ENCODE measurements at regions not wholly inside any gene's neighbourhood (a gene's known extent, or its start where the extent isn't known, plus 50 kb on each side); places are given as distances from the start of the nearest gene placed in this dataset.

- no peak for DNase-seq (ENCODE audit: low read depth in 3 of 3, low spot score in 1 of 3)
These were observed 322.5 kb downstream of the EN1 start for GRCh38 chr2:118524911-118525310.

DNA sequence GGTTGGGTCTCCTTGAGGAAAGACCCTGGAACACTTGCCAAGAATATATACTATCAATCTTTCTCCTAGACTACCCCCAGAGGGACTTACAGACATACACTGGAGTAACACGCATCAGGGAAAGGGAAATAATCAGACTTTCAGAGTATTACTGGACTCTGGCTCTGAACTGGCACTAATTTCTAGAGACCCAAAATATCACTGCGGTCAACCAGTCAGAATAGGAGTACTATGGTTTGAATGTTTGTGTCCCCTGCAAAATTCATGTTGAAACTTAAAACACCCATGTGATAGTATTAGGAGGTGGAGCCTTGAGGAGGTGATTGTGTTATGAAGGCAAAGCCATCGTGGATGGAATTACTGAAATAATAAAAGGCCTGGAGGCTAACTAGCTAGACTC lies 323.7 kb downstream of the EN1 start:
- DNase-seq (ENCODE audit: low read depth in 3 of 3, low spot score in 1 of 3) = no peak

- no peak for DNase-seq (ENCODE audit: low read depth in 3 of 3, low spot score in 1 of 3)
These were observed 325.5 kb downstream of the EN1 start for GRCh38 chr2:118521960-118522359.

DNA sequence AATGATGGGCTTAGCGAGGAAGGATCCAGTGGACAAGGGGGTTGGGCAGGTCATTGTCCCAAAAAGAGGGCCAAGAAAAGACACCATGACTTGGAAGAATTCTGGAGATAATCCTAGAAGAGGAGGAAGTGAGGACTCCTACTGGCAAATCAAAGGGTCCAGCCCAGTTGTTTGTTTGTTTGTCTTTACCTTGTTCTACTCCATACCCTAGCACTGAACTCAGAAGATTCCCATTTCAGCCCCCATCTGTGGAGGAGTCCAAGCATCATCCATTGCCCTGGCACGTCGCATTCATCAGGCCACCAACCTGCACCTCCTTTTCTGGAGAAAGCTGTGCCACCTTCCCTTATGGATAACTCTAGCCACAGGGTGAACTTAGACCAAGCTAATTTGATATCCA lies 326.2 kb downstream of the EN1 start:
- DNase-seq (ENCODE audit: low read depth in 3 of 3, low spot score in 1 of 3) = no peak

DNA sequence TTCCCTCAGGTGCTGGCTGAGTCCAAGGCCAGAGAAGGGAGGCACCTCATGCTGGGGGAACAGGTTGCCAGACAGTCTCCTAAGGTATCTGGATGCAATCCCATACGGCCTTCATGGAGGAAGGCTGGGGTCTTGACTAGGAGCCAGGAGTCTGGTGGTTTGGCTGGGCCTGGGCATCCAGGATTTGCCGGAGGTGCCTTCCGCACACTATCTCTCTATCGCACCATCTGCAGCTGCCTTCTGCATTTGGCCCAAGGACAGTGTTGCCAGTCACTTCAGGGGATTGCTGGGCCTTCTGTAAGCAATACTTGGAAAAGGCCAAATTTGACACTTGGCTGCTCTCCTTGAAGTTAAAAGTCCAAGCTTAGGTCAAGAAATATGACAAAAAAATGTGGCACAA lies 327.2 kb downstream of the EN1 start:
- DNase-seq (ENCODE audit: low read depth in 3 of 3, low spot score in 1 of 3) = no peak

GRCh38 chr2:118519511-118519910 lies 327.9 kb downstream of the EN1 start:
- no peak for DNase-seq (ENCODE audit: low read depth in 3 of 3, low spot score in 1 of 3)

- no peak for DNase-seq (ENCODE audit: low read depth in 3 of 3, low spot score in 1 of 3)
These were observed 336.6 kb downstream of the EN1 start for GRCh38 chr2:118510807-118511206.

- no peak for DNase-seq (ENCODE audit: low read depth in 3 of 3, low spot score in 1 of 3)
These were observed 338.0 kb downstream of the EN1 start for GRCh38 chr2:118509319-118510004.

DNA sequence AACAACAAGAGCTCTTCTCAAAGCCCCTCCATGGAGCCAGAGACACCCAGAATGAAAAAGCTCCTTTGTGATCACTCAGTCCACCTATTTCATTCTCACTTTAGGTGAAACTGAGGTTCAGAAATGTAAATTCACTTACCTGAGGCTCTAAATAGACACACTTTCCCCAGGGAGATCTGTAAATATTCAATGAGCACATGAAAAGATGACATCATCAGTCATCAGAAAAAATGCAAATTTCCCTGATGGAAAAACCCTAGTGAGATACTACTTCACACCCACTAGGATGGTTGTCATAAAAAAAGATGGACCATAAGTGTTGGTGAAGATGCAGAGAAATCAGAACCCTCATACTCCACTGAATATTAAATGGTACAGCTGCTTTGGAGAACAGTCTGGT lies 339.2 kb downstream of the EN1 start:
- DNase-seq (ENCODE audit: low read depth in 3 of 3, low spot score in 1 of 3) = no peak

GRCh38 chr2:118505436-118505835 lies 342.0 kb downstream of the EN1 start:
- DNase-seq (ENCODE audit: low read depth in 3 of 3, low spot score in 1 of 3) = no peak

- no peak for DNase-seq (ENCODE audit: low read depth in 3 of 3, low spot score in 1 of 3)
These were observed 345.3 kb downstream of the EN1 start for GRCh38 chr2:118502106-118502505.

- DNase-seq (ENCODE audit: low read depth in 3 of 3, low spot score in 1 of 3) = no peak
These were observed 348.5 kb downstream of the EN1 start for GRCh38 chr2:118498943-118499342.

DNA sequence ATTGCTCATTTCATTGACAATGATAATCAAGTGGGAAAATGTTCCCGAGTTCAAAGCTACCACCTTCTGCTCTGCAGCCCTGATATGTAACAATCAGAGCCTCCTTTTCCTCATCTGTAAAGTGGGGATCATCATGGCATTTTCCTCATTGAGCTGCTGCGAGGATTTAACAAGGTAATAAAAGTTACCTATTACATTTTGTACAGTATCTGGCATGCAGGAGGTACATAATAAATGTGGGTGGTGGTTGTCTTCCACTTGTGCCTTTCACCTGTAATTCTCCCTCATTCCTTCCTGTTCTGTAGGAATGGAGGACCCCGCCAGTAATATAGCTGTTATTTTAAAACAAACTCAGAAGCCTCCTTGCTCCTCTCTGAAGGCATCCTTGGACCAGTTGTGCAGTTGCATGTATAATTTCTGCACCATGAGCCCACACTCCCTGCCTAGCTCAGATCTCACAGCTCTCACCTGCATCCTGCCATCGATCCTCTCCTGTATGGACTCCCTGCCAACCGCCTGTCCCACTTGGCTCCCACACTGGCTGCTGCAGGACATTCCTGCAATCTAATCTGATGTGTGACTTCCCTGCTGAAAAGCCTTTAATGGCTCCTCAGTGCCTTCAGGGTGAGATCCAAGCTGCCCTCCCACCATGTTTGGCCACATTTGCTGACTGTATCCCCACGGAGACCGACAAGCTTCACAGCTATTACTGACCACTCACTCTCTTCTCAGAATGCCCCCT lies 350.4 kb downstream of the EN1 start:
- no peak for DNase-seq (ENCODE audit: low read depth in 3 of 3, low spot score in 1 of 3)

DNA sequence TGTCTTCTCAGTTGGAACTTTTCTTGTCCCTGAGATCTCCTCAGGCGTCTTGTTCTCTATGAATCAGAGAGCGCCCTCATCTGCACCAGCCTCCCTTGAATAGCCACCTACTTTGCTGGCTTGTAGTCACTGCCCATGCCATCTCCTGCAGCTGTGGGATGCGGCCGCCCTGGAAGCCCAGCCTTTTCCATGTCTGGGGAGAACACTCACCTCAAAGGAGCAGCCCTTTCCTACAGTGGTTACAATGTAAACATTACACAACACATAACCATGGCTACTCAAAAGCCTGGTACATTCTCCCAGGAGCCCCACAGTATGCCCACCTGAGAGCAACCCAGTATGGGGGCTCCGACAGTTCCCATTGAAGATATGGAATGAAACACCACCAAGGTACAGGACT lies 351.0 kb downstream of the EN1 start:
- DNase-seq (ENCODE audit: low read depth in 3 of 3, low spot score in 1 of 3) = no peak

GRCh38 chr2:118495290-118495689 lies 352.2 kb downstream of the EN1 start:
- DNase-seq (ENCODE audit: low read depth in 3 of 3, low spot score in 1 of 3) = no peak

DNA sequence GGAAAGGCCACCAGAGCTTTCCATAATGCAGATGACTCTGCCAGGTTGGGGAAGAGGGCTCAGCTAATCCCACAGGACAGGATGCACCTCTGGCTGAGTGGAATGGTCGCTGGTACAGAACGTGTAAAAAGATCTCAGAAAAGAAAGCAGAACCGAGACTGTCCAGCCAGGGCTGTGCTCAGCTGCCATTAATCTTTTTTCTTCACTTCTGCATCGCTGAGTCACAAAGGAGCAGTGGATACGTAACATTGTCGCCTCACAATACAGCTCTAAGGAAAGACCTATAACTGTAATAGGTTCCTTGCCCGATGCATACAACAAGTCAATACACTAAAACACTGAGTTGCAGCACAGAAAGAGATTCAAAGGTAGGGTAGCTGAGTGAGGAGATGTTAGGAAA lies 354.2 kb downstream of the EN1 start:
- DNase-seq (ENCODE audit: low read depth in 3 of 3, low spot score in 1 of 3) = no peak

- no peak for DNase-seq (ENCODE audit: low read depth in 3 of 3, low spot score in 1 of 3)
These were observed 355.1 kb downstream of the EN1 start for GRCh38 chr2:118492335-118492734.

DNA sequence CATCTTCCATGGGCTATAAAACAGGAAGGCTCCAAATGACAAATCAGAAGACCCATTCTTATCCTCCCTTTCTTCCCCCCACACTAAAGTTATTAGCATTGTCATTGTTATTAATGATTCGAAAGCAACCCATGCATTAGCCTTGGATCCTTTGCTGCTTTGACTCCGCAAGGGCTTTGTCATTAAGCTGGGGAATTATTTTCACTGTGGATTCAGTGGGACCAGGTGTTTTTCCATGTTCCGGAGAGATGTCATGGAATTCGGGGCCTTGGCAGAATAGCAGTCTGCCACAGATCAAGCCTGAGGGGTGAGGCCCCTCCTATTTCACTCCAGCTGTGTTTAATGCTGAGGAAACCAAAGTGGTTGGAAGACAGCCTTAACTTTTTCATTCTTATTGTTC lies 357.1 kb downstream of the EN1 start:
- no peak for DNase-seq (ENCODE audit: low read depth in 3 of 3, low spot score in 1 of 3)

- no peak for DNase-seq (ENCODE audit: low read depth in 3 of 3, low spot score in 1 of 3)
These were observed 357.6 kb downstream of the EN1 start for GRCh38 chr2:118489712-118490299.

- DNase-seq (ENCODE audit: low read depth in 3 of 3, low spot score in 1 of 3) = no peak
These were observed 366.1 kb downstream of the EN1 start for GRCh38 chr2:118481299-118481698.

DNA sequence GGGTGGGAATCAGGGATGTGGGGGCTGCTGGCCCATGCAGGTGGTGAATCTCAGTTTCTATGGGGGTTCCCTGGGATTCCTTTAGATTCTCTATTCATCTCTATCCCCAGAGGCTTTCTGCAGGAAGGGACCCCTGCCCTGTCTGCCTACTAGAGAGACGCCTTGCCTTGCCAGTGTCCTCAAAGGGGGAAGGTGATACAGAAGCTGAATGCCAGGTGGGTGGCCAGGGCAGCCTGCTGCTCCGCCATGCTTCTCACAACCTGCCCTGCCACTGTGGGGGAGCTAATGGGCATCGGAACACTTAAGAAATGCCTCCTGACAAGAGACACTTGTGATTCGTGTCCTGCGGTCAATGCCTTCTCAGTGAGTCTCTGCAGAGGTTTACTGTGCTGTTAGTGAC lies 368.4 kb downstream of the EN1 start:
- DNase-seq (ENCODE audit: low read depth in 3 of 3, low spot score in 1 of 3) = no peak

DNA sequence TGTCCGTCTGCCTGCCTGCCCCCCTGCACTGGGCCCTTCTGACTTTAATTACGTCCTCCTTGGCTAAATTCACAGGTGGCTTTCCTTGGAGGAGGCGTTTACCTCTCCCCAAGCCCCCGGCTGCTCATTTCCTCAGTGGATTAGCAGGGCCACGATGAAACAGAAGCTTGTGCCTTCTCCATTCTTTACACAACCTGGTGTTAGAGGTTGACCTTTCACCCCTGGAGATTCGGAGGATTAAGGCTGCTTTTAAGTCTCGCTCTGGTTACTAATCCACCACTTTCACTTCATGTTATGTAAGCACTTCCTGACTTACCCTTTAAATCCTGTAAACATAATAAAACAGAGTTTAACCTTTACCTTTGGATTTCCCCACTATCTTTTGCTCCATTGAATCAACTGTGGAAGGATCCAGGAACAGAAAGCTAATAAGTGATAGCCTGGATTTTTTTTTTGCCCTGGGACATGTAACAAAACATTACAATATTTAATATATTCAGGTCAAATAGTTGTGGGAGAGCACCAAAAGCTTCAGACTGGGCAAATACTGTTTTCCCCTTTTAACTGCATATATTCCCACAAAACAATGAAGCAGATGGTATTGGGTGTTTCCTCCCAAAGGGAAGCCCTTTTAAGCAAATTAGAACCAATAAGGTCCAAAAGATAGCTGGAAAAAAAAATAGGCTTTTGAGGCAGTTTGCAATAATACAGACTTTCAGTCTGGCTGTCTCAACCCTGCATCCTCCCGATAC lies 370.2 kb downstream of the EN1 start:
- DNase-seq (ENCODE audit: low read depth in 3 of 3, low spot score in 1 of 3) = no peak

All from stimulated activated CD4-positive, alpha-beta T cell treated with anti-CD3 and anti-CD28 coated beads, TNF-alpha, amount 100 ng/mL, for 1 hour (primary cell).